ENCODE measurements at regions not wholly inside any gene's neighbourhood (a gene's known extent, or its start where the extent isn't known, plus 50 kb on each side); places are given as distances from the start of the nearest gene placed in this dataset.

DNA sequence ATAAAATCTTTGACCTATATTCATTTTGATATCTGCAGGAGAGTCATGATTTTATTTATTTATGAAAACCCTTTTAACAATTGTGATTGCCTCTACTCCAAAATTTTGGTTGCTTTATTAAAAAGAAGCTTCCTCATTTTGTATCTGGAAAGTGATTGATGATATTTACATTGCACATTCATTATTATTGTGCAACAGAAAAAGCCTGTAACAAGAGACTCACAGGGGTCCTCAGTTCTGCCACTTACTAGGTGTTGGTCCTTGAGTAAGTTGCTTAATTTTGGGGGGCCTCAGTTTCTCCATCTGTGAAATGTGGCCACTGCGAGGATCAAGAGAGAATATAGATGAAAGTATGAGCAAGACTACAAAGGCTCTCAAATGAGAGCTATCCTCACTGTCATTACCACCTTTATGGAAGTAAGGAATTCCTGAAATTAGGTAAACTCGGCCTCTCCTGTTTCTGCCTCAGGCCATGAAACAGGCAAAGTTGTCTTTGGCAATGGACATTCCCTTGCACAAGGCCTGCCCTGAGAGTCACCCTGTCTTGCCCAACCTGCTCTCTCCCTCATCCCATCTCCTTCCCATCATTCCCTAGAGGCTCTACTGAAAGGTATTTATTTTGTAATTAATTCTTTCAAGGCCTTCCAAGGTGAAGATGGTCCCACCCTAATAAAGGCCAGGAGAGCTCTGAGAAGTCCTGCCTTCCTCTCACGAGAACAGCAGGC is 66.1 kb upstream of the ABLIM1 start:
- Histone ChIP-seq H3K27me3 (ENCODE audit: control insufficient read depth, insufficient read depth, low read length) (no peaks in the 10 kb centered on the region), H3K4me3 (ENCODE audit: low read depth, low read length) (no peak overlapping the region), H3K36me3 (ENCODE audit: control insufficient read depth, insufficient read depth, low read length) (no peaks in the 10 kb centered on the region)
- no peak for DNase-seq (ENCODE audit: low read depth)
- ChIA-PET CTCF (no interaction called here), POLR2A (no interaction called here)
- TF ChIP-seq CTCF (IDR thresholded peaks at IDR 0.05; ENCODE audit: insufficient read depth, low read depth, low read length), result no peak

DNA sequence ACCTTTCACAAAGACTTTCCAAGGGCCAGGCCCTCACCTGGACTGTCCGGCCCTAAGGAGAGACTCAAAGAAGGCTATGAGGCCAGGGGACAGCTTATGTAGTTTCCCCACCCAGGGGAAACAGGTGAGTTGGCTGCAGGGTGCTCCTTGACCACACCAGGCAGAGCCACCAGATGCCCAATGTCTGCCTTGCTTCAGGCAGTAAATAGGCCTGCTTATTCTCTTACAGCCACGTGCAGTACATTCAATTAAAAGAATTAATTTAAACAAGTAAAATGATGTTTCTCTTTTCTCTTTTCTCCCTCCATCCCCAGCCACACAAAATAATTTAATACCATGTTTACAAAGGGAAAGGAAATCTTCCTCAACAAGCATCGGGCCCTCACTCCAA is 66.6 kb upstream of the ABLIM1 start:
- no peak for DNase-seq (ENCODE audit: low read depth)
- Histone ChIP-seq H3K36me3 (ENCODE audit: control insufficient read depth, insufficient read depth, low read length) (no peaks in the 10 kb centered on the region), H3K4me3 (ENCODE audit: low read depth, low read length) (no peak overlapping the region), H3K27me3 (ENCODE audit: control insufficient read depth, insufficient read depth, low read length) (no peaks in the 10 kb centered on the region)
- no peak for TF ChIP-seq CTCF (IDR thresholded peaks at IDR 0.05; ENCODE audit: insufficient read depth, low read depth, low read length)
- ChIA-PET POLR2A (no interaction called here), CTCF (no interaction called here)

- H3K27me3 ChIP-seq (ENCODE audit: control insufficient read depth, insufficient read depth, low read length), result no peaks in the 10 kb centered on the region
- no peaks in the 10 kb centered on the region for H3K36me3 ChIP-seq (ENCODE audit: control insufficient read depth, insufficient read depth, low read length)
Observed at GRCh38 chr10:114726820-114727271, 68.8 kb upstream of the ABLIM1 start.

GRCh38 chr10:114728325-114728724 is 70.2 kb upstream of the ABLIM1 start:
- ChIA-PET CTCF (interaction anchor here (1.3 kb wide), 1 partner anchor 103 kb away, joined by 3 read pairs; no protein-coding TSS in a partner anchor), POLR2A (no interaction called here)
- no peak overlapping the region for H3K4me3 ChIP-seq (ENCODE audit: low read depth, low read length)
- no peaks in the 10 kb centered on the region for H3K27me3 ChIP-seq (ENCODE audit: control insufficient read depth, insufficient read depth, low read length)
- DNase-seq (ENCODE audit: low read depth), result no peak
- TF ChIP-seq CTCF (IDR thresholded peaks at IDR 0.05; ENCODE audit: insufficient read depth, low read depth, low read length), result no peak
- no peaks in the 10 kb centered on the region for H3K36me3 ChIP-seq (ENCODE audit: control insufficient read depth, insufficient read depth, low read length)

More at GRCh38 chr10:114726820-114727271, 68.8 kb upstream of the ABLIM1 start:
- CTCF ChIA-PET, result no interaction called here
- TF ChIP-seq CTCF (IDR thresholded peaks at IDR 0.05; ENCODE audit: insufficient read depth, low read depth, low read length), result no peak
- H3K4me3 ChIP-seq (ENCODE audit: low read depth, low read length), result no peak overlapping the region
- POLR2A ChIA-PET, result no interaction called here
- DNase-seq (ENCODE audit: low read depth), result no peak

- Histone ChIP-seq H3K27me3 (ENCODE audit: control insufficient read depth, insufficient read depth, low read length) (no peaks in the 10 kb centered on the region), H3K4me3 (ENCODE audit: low read depth, low read length) (no peak overlapping the region), H3K36me3 (ENCODE audit: control insufficient read depth, insufficient read depth, low read length) (no peaks in the 10 kb centered on the region)
- ChIA-PET CTCF (interaction anchor here (0.7 to 1.3 kb wide), 3 partner anchors 8 to 102 kb away, joined by 3 read pairs; no protein-coding TSS in a partner anchor), POLR2A (interaction anchor here (0.6 kb wide), 1 partner anchor 20 kb away, joined by 3 read pairs; no protein-coding TSS in a partner anchor)
- no peak for TF ChIP-seq CTCF (IDR thresholded peaks at IDR 0.05; ENCODE audit: insufficient read depth, low read depth, low read length)
- DNase-seq (ENCODE audit: low read depth), result no peak
Observed at GRCh38 chr10:114729103-114729659, 71.1 kb upstream of the ABLIM1 start.

Data from BJ (cell line).